ENCODE measurements at regions not wholly inside any gene's neighbourhood (a gene's known extent, or its start where the extent isn't known, plus 50 kb on each side); places are given as distances from the start of the nearest gene placed in this dataset.

DNA sequence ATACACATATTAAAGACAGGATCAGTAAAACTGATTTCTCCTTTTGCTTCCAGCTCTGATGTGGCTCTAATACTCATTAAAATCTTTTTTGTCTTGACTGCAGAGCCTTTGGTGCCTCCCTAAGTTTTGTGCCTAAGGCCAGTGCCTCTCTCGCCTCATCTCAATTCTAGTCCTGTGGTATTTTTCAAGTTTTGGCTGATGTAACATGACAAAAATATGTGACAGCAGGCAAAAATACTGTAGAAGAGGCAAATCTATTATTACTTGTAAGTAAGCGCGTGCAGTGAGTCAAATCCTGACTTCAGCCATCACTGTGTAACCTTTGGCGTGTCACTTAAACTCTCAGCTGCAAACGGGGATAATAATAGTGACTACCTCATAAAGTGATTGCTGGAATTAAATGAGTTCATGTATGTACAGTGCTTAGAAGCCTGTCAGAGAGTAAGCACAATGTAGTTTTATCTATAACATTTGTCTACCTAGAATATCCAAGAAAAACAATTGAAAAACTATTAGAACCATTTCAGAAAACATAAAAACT, 74.0 kb downstream of the MAB21L3 start:
- peaks cover 2% of the 10 kb centered on the region for H3K9me3 Mint-ChIP-seq (ENCODE audit: unreplicated experiment)
- TF ChIP-seq, protein P1, sequence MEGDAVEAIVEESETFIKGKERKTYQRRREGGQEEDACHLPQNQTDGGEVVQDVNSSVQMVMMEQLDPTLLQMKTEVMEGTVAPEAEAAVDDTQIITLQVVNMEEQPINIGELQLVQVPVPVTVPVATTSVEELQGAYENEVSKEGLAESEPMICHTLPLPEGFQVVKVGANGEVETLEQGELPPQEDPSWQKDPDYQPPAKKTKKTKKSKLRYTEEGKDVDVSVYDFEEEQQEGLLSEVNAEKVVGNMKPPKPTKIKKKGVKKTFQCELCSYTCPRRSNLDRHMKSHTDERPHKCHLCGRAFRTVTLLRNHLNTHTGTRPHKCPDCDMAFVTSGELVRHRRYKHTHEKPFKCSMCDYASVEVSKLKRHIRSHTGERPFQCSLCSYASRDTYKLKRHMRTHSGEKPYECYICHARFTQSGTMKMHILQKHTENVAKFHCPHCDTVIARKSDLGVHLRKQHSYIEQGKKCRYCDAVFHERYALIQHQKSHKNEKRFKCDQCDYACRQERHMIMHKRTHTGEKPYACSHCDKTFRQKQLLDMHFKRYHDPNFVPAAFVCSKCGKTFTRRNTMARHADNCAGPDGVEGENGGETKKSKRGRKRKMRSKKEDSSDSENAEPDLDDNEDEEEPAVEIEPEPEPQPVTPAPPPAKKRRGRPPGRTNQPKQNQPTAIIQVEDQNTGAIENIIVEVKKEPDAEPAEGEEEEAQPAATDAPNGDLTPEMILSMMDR (IDR thresholded peaks at IDR 0.05; ENCODE audit: partially characterized antibody, unreplicated experiment): no peak
- H3K4me3 Mint-ChIP-seq (ENCODE audit: unreplicated experiment): no peak overlapping the region
- H3K27ac Mint-ChIP-seq (ENCODE audit: unreplicated experiment): no peak overlapping the region
- peaks cover 1% of the 10 kb centered on the region for H3K27me3 Mint-ChIP-seq (ENCODE audit: unreplicated experiment)
- no peaks in the 10 kb centered on the region for H3K4me1 Mint-ChIP-seq (ENCODE audit: low read depth, unreplicated experiment)
- no peak for DNase-seq
- H3K36me3 Mint-ChIP-seq (ENCODE audit: unreplicated experiment): no peaks in the 10 kb centered on the region

DNA sequence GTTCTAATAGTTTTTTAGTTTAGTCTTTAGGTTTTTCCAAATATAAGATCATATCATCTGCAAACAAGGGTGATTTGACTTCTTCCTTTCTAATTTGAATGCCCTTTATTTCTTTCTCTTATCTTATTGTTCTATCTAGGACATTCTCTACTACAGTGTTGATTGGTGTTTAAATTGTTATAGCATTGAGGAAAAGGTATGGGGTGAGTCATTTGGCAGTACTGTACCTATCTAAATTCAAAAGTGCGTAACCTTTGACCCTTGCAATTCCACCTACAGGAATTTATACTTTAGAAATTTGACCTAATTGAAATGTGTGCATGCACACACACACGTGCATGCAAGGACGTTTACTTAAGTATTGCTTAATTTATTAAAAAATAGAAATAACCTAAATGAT, 78.3 kb downstream of the MAB21L3 start:
- TF ChIP-seq, protein P1 (IDR thresholded peaks at IDR 0.05; ENCODE audit: partially characterized antibody, unreplicated experiment): no peak
- Mint-ChIP-seq H3K36me3 (ENCODE audit: unreplicated experiment) (peaks cover 5% of the 10 kb centered on the region), H3K4me1 (ENCODE audit: low read depth, unreplicated experiment) (no peaks in the 10 kb centered on the region), H3K27me3 (ENCODE audit: unreplicated experiment) (peaks cover 4% of the 10 kb centered on the region), H3K9me3 (ENCODE audit: unreplicated experiment) (peaks cover 2% of the 10 kb centered on the region), H3K27ac (ENCODE audit: unreplicated experiment) (no peak overlapping the region), H3K4me3 (ENCODE audit: unreplicated experiment) (no peak overlapping the region)
- DNase-seq: no peak

DNA sequence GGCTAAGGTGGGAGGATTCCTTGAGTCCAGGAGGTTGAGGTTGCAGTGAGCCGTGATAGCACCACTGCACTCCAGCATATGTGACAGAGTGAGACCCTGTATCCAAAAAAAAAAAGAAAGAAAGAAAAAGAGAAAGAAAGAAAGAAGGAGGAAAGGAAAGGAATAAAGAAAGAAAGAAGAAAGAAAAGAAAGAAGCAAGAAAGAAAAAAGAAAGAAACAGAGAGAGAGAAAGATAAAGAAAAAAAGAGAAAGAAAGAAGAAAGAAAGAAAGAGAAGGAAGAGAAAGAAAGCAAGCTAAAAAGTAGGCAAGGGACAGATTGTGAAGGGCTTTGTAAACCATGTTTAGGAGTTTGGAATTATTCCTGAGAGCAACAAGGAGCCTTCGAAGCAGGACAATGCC, 80.1 kb downstream of the MAB21L3 start:
- Mint-ChIP-seq H3K27me3 (ENCODE audit: unreplicated experiment) (peaks cover 4% of the 10 kb centered on the region), H3K36me3 (ENCODE audit: unreplicated experiment) (peaks cover 5% of the 10 kb centered on the region), H3K27ac (ENCODE audit: unreplicated experiment) (no peak overlapping the region), H3K4me3 (ENCODE audit: unreplicated experiment) (no peak overlapping the region), H3K9me3 (ENCODE audit: unreplicated experiment) (no peaks in the 10 kb centered on the region), H3K4me1 (ENCODE audit: low read depth, unreplicated experiment) (no peaks in the 10 kb centered on the region)
- TF ChIP-seq, protein P1 (IDR thresholded peaks at IDR 0.05; ENCODE audit: partially characterized antibody, unreplicated experiment): no peak
- DNase-seq: no peak

DNA sequence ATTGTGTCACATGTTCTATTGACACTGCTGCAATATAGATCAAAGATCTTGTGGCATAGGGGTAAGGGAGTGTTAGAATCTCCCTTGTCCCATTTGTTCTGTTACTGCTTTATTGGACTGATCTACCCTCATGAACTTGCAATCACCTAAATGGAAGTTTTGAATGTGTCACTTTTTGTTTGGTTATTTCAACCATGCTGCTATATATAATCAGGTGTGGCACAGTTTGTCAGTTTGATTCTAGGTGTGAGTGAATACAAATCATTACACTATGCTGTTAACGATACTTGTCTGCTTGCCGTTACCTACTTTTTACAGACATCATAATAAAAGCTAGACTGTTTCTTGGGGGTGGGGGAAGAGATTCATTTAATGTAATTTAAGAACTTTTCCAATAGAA, 82.6 kb downstream of the MAB21L3 start:
- DNase-seq: no peak
- TF ChIP-seq, protein P1 (IDR thresholded peaks at IDR 0.05; ENCODE audit: partially characterized antibody, unreplicated experiment): no peak
- Mint-ChIP-seq H3K36me3 (ENCODE audit: unreplicated experiment) (peaks cover 5% of the 10 kb centered on the region), H3K4me1 (ENCODE audit: low read depth, unreplicated experiment) (no peaks in the 10 kb centered on the region), H3K9me3 (ENCODE audit: unreplicated experiment) (peaks cover 1% of the 10 kb centered on the region), H3K4me3 (ENCODE audit: unreplicated experiment) (no peak overlapping the region), H3K27ac (ENCODE audit: unreplicated experiment) (no peak overlapping the region), H3K27me3 (ENCODE audit: unreplicated experiment) (peaks cover 4% of the 10 kb centered on the region)

DNA sequence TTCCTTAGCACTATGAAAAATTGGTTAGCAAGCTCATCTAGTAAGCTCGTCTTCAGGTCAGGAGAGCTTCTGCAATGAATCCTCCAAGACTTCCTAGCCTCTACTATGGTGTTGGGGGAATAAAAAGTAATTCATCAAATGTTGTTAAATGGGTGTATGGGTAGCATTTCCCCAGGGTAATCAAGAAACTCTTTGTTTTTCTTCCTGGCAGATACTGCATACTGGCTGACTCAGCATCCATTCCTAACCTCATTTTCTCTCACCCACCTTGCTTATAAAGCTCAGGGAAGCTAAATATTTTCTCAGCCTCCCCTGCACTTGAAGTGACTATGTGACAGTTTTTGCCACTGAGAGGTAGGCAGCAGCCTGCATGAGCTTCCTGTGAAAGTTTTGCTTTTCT, 83.4 kb downstream of the MAB21L3 start:
- Mint-ChIP-seq H3K27ac (ENCODE audit: unreplicated experiment) (no peak overlapping the region), H3K4me1 (ENCODE audit: low read depth, unreplicated experiment) (no peaks in the 10 kb centered on the region), H3K9me3 (ENCODE audit: unreplicated experiment) (peaks cover 4% of the 10 kb centered on the region), H3K27me3 (ENCODE audit: unreplicated experiment) (peaks cover 4% of the 10 kb centered on the region), H3K4me3 (ENCODE audit: unreplicated experiment) (no peak overlapping the region), H3K36me3 (ENCODE audit: unreplicated experiment) (peaks cover 5% of the 10 kb centered on the region)
- DNase-seq: no peak
- TF ChIP-seq, protein P1 (IDR thresholded peaks at IDR 0.05; ENCODE audit: partially characterized antibody, unreplicated experiment): no peak

Data from glutamatergic neuron (in vitro differentiated cells).